GM11168 (cell line): ENCODE measurements at regions not wholly inside any gene's neighbourhood (a gene's known extent, or its start where the extent isn't known, plus 50 kb on each side); places are given as distances from the start of the nearest gene placed in this dataset.
"Not testable (repeated sequence)": the region's sequence is repeated elsewhere in the genome, so short reads cannot be mapped to it uniquely, and the experiment has no call there.

ENCODE experiments used
- in situ Hi-C: fragments of 300-500 bp; cut with MboI; formaldehyde crosslinking; loops from one replicate; pipeline ENCODE4 v1.12.0; 2022; ENCODE audit warnings: low sequenced_read_pairs; ENCODE audit not compliant: unreplicated experiment

DNA sequence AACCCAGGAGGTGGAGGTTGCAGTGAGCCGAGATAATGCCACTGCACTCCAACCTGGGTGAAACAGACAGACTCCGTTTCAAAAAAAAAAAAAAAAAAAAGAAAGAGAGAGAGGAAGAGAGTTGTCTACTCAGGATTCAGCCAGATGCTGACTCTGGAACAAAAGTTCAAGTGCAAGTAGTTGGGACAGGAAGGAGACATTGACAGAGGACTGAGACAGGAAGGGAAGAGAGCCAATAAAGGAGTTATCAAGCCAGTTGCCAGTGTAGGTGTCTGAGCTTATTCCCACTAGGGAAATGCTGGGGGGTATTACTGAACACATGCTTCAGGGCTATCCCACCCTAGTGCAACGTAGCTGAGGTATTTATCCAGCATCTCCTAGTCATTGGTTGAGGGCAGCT lies 147.7 kb upstream of the SLC1A3 start:
- in situ Hi-C loops = no loop called here

- in situ Hi-C loops = no loop called here
Observed at GRCh38 chr5:36459176-36460135, 146.9 kb upstream of the SLC1A3 start.

DNA sequence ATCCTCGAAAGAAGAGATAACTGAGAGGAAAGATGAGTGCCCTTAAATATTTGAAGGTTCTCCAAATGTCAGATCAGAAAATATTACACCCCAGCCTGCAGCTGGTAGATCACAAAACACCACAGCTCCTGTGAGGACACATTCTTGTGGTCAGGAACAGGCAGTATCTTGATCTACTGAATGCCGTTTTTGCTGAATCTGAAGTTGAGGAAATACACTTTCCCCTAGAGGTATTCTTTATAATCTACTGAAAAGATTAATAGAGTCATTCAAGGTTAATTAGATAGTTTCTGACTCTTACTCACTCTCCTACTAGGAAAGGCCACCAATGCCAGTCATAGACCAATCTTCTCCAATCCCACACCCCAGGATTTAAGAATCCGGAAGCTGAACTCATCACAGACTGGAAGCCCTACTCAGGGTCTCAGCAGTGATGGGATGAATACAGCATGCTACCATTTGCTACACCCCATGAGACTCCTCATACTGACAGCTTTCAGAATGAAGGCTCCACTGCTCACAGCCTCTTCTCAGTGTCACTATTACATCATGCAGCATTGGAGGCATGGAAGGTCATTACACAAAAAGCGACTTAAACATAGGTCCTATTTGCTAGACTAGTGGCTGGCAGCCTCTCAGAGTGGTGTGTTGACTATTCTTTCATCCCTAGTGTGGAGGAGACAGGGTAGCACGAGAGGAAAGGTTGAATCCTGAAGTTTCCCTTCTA lies 143.9 kb upstream of the SLC1A3 start:
- in situ Hi-C loops = no loop called here

- in situ Hi-C loops = not testable (repeated sequence)
Observed at GRCh38 chr5:36475942-36476341, 130.5 kb upstream of the SLC1A3 start.

DNA sequence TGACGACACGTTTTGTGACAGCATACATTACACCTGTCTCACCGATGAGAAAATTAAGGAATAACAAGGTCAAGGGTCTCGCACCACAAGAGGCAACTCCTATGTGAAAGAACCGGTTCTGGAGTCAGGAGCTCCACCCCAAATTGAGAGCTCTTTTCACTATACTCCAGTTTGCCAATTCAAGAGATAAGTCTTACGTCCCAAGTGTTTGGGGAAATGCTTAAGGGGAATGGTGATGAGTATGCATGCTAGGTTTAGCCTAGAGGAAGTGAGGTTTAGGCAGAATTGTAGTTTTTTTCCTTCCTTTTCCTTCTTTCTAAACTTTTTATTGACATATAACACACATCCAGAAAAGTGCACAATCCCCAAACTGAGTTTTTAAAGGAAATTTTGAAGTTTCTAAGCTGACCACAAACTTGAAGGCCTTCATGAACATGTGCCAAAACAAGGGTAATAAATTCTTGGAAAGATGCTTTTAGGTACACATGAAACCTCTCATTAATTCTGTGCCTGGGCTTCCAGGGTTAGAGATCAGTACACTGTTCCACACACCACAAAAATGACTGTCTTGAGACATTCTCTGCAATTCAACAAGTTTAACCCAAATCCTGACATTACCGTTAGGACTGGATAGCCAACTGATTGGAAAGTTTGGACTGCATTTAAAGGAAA lies 127.6 kb upstream of the SLC1A3 start:
- in situ Hi-C loops = no loop called here

- in situ Hi-C loops = no loop called here
Observed at GRCh38 chr5:36481454-36482120, 124.8 kb upstream of the SLC1A3 start.

DNA sequence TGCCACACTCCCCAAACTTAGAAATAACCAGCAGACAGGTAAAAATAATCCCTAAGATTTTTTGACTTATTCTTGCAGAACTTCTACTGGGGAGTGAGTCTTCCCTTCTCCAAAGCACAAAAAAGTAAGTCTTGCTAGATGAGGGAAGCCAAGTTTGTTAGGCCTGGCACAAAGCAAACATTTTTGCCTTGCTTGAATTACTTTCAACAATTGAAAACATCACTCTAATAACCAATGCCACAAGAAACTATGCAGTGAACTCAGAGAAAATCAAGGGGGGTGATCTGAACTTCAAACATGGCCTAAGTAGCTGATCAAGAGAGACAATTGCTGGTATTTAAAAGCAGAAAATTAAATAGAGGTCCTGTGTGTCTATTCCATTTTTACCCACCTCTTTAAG lies 123.6 kb upstream of the SLC1A3 start:
- in situ Hi-C loops = no loop called here

DNA sequence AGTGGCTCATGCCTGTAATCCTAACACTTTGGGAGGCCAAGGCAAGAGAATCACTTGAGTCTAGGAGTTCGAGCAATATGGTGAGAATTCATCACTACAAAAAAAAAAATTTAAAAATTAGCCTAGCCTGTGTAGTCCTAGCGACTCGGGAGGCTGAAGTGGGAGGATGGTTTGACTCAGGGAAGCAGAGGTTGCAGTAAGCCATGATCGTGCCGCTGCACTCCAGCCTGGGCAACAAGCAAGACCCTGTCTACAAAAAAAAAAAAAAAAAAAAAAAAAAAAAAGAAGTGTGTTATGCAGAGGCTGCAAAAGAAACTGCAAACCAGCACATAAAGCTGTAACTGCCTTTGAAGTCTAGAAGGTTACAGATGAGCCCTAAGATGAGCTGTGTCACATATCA lies 116.9 kb upstream of the SLC1A3 start:
- in situ Hi-C loops = no loop called here

GRCh38 chr5:36491856-36492255 lies 114.5 kb upstream of the SLC1A3 start:
- in situ Hi-C loops = no loop called here

DNA sequence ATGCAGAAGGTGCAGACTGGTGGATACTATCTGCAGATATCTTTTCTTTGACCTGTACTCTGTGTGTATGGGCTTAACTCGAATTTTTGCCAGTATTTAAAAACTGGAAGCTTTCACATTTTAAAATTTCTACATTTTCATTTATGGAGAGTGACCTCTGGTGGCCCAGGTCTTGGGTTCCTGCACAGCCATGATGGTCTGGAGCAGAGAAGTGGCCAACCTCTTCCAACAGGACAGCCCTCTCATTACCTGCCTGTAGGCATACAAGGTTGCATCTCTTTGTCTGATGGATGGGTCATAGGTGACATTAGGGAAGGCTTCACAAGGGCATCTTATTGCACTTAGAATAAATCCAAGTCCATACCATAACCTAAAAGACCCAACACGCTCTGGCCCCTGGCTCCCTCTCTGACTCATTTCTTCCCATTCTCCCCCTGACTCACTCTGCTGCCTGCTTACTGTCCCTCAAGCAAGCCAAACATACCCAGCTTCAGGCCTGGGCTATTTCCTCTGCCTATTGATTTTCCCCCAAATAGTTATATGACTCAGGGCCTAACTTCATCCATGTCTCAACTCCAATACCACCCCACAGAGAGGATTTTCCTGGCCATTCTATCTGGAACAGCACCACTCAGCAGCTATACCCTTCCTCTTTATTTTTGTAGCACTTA lies 113.3 kb upstream of the SLC1A3 start:
- in situ Hi-C loops = no loop called here

GRCh38 chr5:36494028-36494427 lies 112.4 kb upstream of the SLC1A3 start:
- in situ Hi-C loops = no loop called here

DNA sequence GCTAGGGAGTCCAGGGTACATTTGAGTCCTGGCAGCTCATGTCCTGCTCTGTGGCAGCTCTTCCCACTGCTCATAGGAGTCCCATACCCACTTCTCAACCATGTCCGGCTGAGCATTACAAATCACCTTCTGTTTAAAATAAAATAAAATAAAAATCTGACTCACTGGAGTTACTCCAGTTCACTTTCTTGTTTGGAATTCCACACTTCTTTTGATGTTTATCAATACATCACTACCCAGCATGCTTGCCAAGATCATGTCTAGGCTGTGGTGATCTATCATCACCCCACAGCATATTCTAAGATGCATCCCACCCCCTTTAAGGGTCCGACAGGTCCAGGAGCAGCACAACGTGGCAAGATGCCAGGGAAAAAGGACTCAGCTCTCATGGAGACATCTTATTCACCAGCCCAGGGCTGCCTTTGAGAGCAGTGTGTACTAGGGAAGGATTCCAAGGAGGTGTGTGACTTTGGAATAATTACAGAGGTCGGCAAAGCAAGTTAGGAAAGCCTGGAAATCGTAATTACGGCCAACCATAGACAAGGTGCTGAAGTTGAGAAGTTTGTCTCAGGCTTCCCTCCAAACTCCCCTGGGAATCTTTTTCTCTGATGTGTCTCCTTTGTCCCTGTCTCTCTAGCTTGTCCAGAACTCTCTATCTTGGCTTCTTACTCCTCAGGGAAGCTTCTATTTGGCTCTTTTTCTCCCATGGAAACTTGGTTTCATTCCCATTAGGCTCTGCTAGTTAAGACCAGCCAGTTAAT lies 111.4 kb upstream of the SLC1A3 start:
- in situ Hi-C loops = no loop called here

DNA sequence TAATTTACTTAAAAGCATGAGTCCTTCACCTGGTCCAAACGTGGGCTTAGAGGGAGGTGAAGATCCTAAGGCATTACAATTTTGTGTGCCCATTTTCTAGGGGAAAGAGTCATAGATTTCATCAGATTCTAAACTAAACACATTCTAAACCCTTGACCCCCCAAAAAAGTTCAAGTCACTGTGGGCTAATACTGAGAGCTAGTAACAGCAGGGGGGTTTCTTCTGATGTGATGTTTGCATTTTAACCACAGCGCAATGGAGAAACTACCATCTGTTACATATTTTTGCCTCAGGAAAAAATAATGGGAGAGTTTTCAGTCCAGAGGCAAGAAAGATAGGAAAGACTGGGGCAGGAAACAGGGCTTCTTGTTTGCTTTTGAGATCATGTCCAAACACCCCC lies 110.8 kb upstream of the SLC1A3 start:
- in situ Hi-C loops = no loop called here

DNA sequence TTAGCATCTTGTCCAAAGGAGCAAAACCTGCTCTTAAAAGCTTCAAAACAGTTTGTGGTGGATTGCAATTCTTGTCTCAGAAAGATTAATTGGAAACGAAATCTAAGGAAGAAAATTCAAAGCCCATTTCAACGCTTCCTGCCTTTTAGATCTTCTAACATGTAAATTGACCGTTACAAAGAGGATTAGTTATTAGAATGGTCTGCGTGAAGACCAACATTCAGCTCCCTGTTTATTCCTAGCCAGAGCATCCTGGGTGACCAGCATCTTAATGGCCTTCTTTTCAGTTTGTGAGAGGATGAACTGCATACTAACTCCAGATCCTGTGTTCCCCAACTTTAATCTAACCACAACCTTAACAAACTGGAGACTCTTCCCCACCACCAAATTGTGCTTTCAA lies 109.9 kb upstream of the SLC1A3 start:
- in situ Hi-C loops = no loop called here

DNA sequence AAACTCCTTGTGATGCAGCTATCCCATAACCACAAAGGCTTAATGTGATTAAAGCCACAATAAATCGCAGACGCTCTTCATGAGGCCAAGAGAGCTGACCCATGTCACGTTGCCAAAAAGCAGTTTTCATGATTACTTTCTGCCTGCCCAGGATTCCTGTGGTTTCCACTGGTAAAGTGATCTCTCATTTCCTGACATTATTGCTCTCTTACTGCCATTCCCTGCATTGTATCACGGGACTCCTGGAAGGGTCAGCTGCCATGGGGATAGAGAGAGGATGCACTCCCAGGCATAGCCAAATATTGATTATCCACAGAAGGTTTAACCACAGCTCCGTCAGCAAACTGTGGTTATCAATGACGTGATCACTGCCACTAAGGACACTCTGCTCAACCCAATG lies 103.8 kb upstream of the SLC1A3 start:
- in situ Hi-C loops = loop anchor here (10.0 kb wide), 1 partner anchor 88 kb away; no protein-coding TSS in a partner anchor

DNA sequence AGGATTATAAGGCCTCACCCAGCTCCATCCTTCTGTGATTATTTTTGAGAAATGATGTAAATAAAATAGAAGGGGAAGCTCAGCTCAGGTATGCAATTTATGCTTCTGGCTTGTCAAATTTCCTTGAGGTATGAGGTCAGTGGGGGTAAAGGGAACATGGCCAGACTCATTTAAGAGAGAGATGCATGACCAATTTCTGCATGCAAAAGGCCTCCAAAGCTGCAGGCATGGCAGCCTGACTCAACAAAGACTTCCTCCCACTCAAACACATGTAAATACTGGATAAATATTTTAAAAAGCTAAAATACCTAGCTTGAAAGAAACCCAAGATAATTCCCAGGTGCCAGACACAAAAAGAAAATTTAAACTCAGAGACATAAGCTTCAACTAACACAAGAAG lies 101.4 kb upstream of the SLC1A3 start:
- in situ Hi-C loops = loop anchor here (10.0 kb wide), 1 partner anchor 90 kb away; no protein-coding TSS in a partner anchor

DNA sequence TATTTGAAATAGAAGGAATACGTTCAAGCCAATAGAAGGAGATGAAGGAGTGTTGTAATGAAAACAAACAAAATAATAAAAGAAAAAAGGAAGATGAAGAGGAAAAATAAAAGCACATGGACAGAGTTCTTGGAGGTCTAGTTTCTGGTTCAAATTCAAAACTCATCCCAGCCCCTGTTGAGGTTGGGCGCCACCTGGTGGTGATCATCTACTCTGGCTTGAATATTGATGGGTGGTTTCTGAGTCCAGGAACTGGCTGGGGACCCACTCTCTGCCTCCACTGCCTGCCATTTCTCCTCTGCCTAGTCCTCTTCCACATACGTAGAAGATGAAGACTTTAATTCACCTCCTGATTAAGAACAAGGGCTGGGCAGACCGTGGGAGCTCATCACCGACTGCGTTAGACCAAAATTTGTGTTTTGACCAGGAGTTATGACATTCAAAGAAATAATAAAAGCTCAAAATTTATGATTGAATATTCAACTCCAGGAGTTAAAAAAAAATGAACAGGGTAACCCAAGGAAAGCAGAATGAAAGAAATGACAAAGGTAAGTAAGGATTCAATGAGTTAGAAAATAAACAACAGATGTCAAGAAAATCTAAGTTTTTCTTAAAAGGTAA lies 99.0 kb upstream of the SLC1A3 start:
- in situ Hi-C loops = loop anchor here (10.0 kb wide), 1 partner anchor 93 kb away; no protein-coding TSS in a partner anchor

DNA sequence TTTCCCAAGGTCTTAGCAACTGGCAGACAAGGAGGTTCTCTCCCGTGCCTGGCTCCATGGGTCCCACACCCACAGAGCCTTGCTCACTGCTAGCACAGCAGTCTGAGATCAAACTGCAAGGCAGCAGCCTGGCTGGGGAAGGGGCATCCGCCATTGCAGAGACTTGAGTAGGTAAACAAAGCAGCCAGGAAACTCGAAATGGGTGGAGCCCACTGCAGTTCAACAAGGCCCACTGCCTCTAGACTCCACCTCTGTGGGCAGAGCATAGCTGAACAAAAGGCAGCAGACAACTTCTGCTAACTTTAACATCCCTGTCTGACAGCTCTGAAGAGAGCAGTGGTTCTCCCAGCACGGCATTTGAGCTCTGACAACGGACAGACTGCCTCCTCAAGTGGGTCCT lies 98.1 kb upstream of the SLC1A3 start:
- in situ Hi-C loops = loop anchor here (10.0 kb wide), 1 partner anchor 94 kb away; no protein-coding TSS in a partner anchor
